ENCODE measurements at regions not wholly inside any gene's neighbourhood (a gene's known extent, or its start where the extent isn't known, plus 50 kb on each side); places are given as distances from the start of the nearest gene placed in this dataset.

DNA sequence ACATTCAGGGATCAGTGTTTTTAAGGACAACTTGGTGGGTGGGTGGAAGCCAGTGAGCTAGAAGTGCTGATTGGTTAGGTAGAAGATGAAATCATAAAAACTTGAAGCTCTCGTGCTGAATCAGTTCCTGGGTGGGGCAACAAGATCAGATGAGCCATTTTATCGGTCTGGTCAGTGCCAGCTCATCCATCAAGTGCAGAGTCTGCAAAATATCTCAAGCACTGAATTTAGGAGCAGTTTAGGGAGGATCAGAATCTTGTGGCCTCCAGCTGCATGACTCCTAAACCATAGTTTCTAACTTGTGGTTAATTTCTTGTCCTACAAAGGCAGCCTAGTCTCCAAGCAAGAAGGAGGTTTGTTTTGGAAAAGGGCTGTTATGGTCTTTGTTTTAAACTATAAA lies 166.4 kb downstream of the FAM170A start:
- Histone ChIP-seq H3K9me3 (ENCODE audit: control insufficient read depth in 1 of 2, low read length in 2 of 2) (no peaks in the 10 kb centered on the region), H3K27me3 (ENCODE audit: insufficient read depth, low read length) (no peaks in the 10 kb centered on the region), H3K27ac (ENCODE audit: low read depth, low read length) (no peak overlapping the region), H3K4me1 (ENCODE audit: insufficient read depth, low read length) (no peaks in the 10 kb centered on the region), H3K4me3 (ENCODE audit: low read length in 2 of 2) (no peak overlapping the region), H3K36me3 (ENCODE audit: insufficient read depth, low read length) (no peaks in the 10 kb centered on the region)
- DNase-seq, result no peak
- ChIA-PET POLR2A (ENCODE audit: partially characterized antibody) (no interaction called here), CTCF (ENCODE audit: partially characterized antibody) (interaction anchor here (0.6 kb wide), 1 partner anchor 54 kb away, joined by 3 read pairs; no protein-coding TSS in a partner anchor)
- H3K27ac Mint-ChIP-seq, result no peak overlapping the region
- H3K4me3 Mint-ChIP-seq, result no peak overlapping the region
- intact Hi-C loops (cut with micrococcal nuclease), result no loop called here
- peaks cover 0 to 7% (median 0%) of the 10 kb centered on the region in 8 donors for H3K9me3 Mint-ChIP-seq
- H3K36me3 Mint-ChIP-seq, result no peaks in the 10 kb centered on the region
- no peaks in the 10 kb centered on the region for H3K4me1 Mint-ChIP-seq
- no peaks in the 10 kb centered on the region for H3K27me3 Mint-ChIP-seq

DNA sequence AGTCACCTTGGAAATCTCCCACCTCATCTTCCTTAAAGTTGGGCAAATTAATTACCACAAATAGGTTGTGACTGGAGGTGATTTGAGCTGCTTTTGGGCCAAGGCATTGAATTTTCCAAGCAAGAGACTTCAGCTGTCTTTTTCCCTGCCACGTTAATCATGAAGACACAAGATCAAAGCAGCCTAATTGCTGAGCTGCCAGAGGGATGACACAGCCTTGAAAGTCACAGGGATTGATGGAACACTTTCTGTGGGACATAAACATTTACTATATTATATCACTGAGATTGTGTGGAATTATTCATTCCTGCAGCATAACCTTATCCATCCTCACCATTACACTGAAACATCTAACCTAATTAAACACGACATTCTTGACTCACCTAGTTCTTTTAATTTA lies 172.2 kb downstream of the FAM170A start:
- H3K27ac Mint-ChIP-seq, result no peak overlapping the region
- Histone ChIP-seq H3K9me3 (ENCODE audit: control insufficient read depth in 1 of 2, low read length in 2 of 2) (no peaks in the 10 kb centered on the region), H3K27me3 (ENCODE audit: insufficient read depth, low read length) (no peaks in the 10 kb centered on the region), H3K27ac (ENCODE audit: low read depth, low read length) (no peak overlapping the region), H3K36me3 (ENCODE audit: insufficient read depth, low read length) (no peaks in the 10 kb centered on the region), H3K4me1 (ENCODE audit: insufficient read depth, low read length) (no peaks in the 10 kb centered on the region), H3K4me3 (ENCODE audit: low read length in 2 of 2) (no peak overlapping the region)
- ChIA-PET POLR2A (ENCODE audit: partially characterized antibody) (no interaction called here), CTCF (ENCODE audit: partially characterized antibody) (no interaction called here)
- no peak overlapping the region for H3K4me3 Mint-ChIP-seq
- no peaks in the 10 kb centered on the region for H3K4me1 Mint-ChIP-seq
- no peaks in the 10 kb centered on the region for H3K36me3 Mint-ChIP-seq
- H3K9me3 Mint-ChIP-seq, result peaks cover 0 to 9% (median under 1%) of the 10 kb centered on the region in 8 donors
- no peak for DNase-seq
- no peaks in the 10 kb centered on the region for H3K27me3 Mint-ChIP-seq
- intact Hi-C loops (cut with micrococcal nuclease), result no loop called here

- H3K36me3 ChIP-seq (ENCODE audit: insufficient read depth, low read length), result no peaks in the 10 kb centered on the region
- H3K9me3 ChIP-seq (ENCODE audit: control insufficient read depth in 1 of 2, low read length in 2 of 2), result no peaks in the 10 kb centered on the region
- Mint-ChIP-seq H3K27ac (no peak overlapping the region), H3K4me1 (no peaks in the 10 kb centered on the region), H3K9me3 (peaks cover 0 to 34% (median 15%) of the 10 kb centered on the region in 8 donors), H3K27me3 (no peaks in the 10 kb centered on the region), H3K4me3 (no peak overlapping the region), H3K36me3 (no peaks in the 10 kb centered on the region)
- H3K4me3 ChIP-seq (ENCODE audit: low read length in 2 of 2), result no peak overlapping the region
- H3K4me1 ChIP-seq (ENCODE audit: insufficient read depth, low read length), result no peaks in the 10 kb centered on the region
- CTCF ChIA-PET (ENCODE audit: partially characterized antibody), result no interaction called here
- H3K27ac ChIP-seq (ENCODE audit: low read depth, low read length), result no peak overlapping the region
- no peaks in the 10 kb centered on the region for H3K27me3 ChIP-seq (ENCODE audit: insufficient read depth, low read length)
- POLR2A ChIA-PET (ENCODE audit: partially characterized antibody), result no interaction called here
- intact Hi-C loops (cut with micrococcal nuclease), result no loop called here
- DNase-seq, result no peak
Measured at GRCh38 chr5:119808024-119808423, 178.7 kb downstream of the FAM170A start.

GRCh38 chr5:119808474-119808873 lies 179.1 kb downstream of the FAM170A start:
- Histone ChIP-seq H3K4me3 (ENCODE audit: low read length in 2 of 2) (no peak overlapping the region), H3K27ac (ENCODE audit: low read depth, low read length) (no peak overlapping the region), H3K4me1 (ENCODE audit: insufficient read depth, low read length) (no peaks in the 10 kb centered on the region), H3K9me3 (ENCODE audit: control insufficient read depth in 1 of 2, low read length in 2 of 2) (no peaks in the 10 kb centered on the region), H3K27me3 (ENCODE audit: insufficient read depth, low read length) (no peaks in the 10 kb centered on the region), H3K36me3 (ENCODE audit: insufficient read depth, low read length) (no peaks in the 10 kb centered on the region)
- Mint-ChIP-seq H3K27me3 (no peaks in the 10 kb centered on the region), H3K27ac (no peak overlapping the region), H3K9me3 (peaks cover 4 to 37% (median 16%) of the 10 kb centered on the region in 8 donors), H3K4me1 (no peaks in the 10 kb centered on the region), H3K36me3 (no peaks in the 10 kb centered on the region), H3K4me3 (no peak overlapping the region)
- intact Hi-C loops (cut with micrococcal nuclease), result no loop called here
- POLR2A ChIA-PET (ENCODE audit: partially characterized antibody), result no interaction called here
- no peak for DNase-seq
- CTCF ChIA-PET (ENCODE audit: partially characterized antibody), result no interaction called here

- Histone ChIP-seq H3K4me3 (ENCODE audit: low read length in 2 of 2) (no peak overlapping the region), H3K36me3 (ENCODE audit: insufficient read depth, low read length) (no peaks in the 10 kb centered on the region), H3K27me3 (ENCODE audit: insufficient read depth, low read length) (no peaks in the 10 kb centered on the region), H3K27ac (ENCODE audit: low read depth, low read length) (no peak overlapping the region), H3K4me1 (ENCODE audit: insufficient read depth, low read length) (no peaks in the 10 kb centered on the region), H3K9me3 (ENCODE audit: control insufficient read depth in 1 of 2, low read length in 2 of 2) (no peaks in the 10 kb centered on the region)
- ChIA-PET CTCF (ENCODE audit: partially characterized antibody) (no interaction called here), POLR2A (ENCODE audit: partially characterized antibody) (no interaction called here)
- DNase-seq, result no peak
- H3K27me3 Mint-ChIP-seq, result no peaks in the 10 kb centered on the region
- intact Hi-C loops (cut with micrococcal nuclease), result no loop called here
- peaks cover 4 to 34% (median 16%) of the 10 kb centered on the region in 8 donors for H3K9me3 Mint-ChIP-seq
- H3K4me3 Mint-ChIP-seq, result no peak overlapping the region
- H3K4me1 Mint-ChIP-seq, result no peaks in the 10 kb centered on the region
- no peaks in the 10 kb centered on the region for H3K36me3 Mint-ChIP-seq
- no peak overlapping the region for H3K27ac Mint-ChIP-seq
Measured at GRCh38 chr5:119810217-119810616, 180.9 kb downstream of the FAM170A start.

DNA sequence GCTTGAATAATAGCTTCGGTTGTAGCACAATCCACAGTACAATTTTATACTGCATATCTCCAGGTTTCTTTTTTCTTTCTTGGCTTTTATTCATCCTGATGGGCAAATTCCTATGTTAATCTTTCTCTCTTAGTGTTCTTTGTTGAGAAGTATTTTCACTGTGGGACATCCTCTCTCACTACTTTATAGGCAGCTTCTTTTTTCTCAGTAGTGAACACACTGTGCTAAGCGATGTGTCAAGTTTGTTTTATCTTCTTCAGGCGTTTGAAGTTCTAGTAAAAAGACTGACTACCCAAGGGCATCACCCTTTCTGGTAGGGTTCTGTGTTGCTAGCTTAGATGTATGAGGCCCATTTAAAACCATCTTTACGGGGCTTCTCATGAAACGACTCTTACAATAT lies 182.1 kb downstream of the FAM170A start:
- no peaks in the 10 kb centered on the region for H3K4me1 ChIP-seq (ENCODE audit: insufficient read depth, low read length)
- ChIA-PET POLR2A (ENCODE audit: partially characterized antibody) (no interaction called here), CTCF (ENCODE audit: partially characterized antibody) (no interaction called here)
- Mint-ChIP-seq H3K27me3 (no peaks in the 10 kb centered on the region), H3K4me1 (no peaks in the 10 kb centered on the region), H3K4me3 (no peak overlapping the region), H3K27ac (no peak overlapping the region), H3K36me3 (no peaks in the 10 kb centered on the region), H3K9me3 (peaks cover 4 to 30% (median 16%) of the 10 kb centered on the region in 8 donors)
- no peak for DNase-seq
- H3K27me3 ChIP-seq (ENCODE audit: insufficient read depth, low read length), result no peaks in the 10 kb centered on the region
- no peak overlapping the region for H3K27ac ChIP-seq (ENCODE audit: low read depth, low read length)
- no peak overlapping the region for H3K4me3 ChIP-seq (ENCODE audit: low read length in 2 of 2)
- intact Hi-C loops (cut with micrococcal nuclease), result no loop called here
- no peaks in the 10 kb centered on the region for H3K9me3 ChIP-seq (ENCODE audit: control insufficient read depth in 1 of 2, low read length in 2 of 2)
- no peaks in the 10 kb centered on the region for H3K36me3 ChIP-seq (ENCODE audit: insufficient read depth, low read length)

DNA sequence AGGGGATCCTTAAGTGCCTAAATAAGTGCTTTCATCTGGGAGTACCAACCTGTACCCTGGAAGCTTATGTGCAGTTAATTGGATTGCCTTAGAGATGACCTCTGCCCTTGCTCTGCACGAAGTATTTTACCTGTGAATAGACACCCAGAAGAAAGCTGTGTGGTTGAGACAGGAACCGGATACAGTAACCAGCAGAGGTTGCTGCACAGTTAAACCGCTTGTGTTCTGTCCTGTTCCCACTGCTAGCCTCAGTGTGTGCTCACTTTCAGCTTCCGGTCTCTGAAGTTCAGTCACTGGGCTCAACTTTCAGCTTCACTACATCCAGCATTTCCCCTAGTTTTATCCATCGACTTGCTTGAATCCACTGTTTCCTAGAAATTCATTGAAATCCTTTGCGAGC lies 185.3 kb downstream of the FAM170A start:
- H3K36me3 ChIP-seq (ENCODE audit: insufficient read depth, low read length), result no peaks in the 10 kb centered on the region
- H3K9me3 ChIP-seq (ENCODE audit: control insufficient read depth in 1 of 2, low read length in 2 of 2), result no peaks in the 10 kb centered on the region
- H3K4me1 Mint-ChIP-seq, result peaks cover 0 to 1% (median 0%) of the 10 kb centered on the region in 4 donors
- no peak for DNase-seq
- H3K4me3 Mint-ChIP-seq, result no peak overlapping the region
- no peak overlapping the region for H3K27ac Mint-ChIP-seq
- ChIA-PET POLR2A (ENCODE audit: partially characterized antibody) (no interaction called here), CTCF (ENCODE audit: partially characterized antibody) (no interaction called here)
- H3K27me3 Mint-ChIP-seq, result no peaks in the 10 kb centered on the region
- no peak overlapping the region for H3K4me3 ChIP-seq (ENCODE audit: low read length in 2 of 2)
- intact Hi-C loops (cut with micrococcal nuclease), result no loop called here
- H3K36me3 Mint-ChIP-seq, result no peaks in the 10 kb centered on the region
- H3K27ac ChIP-seq (ENCODE audit: low read depth, low read length), result no peak overlapping the region
- H3K9me3 Mint-ChIP-seq, result peaks cover 0 to 13% (median 3%) of the 10 kb centered on the region in 8 donors
- no peaks in the 10 kb centered on the region for H3K27me3 ChIP-seq (ENCODE audit: insufficient read depth, low read length)
- no peaks in the 10 kb centered on the region for H3K4me1 ChIP-seq (ENCODE audit: insufficient read depth, low read length)

DNA sequence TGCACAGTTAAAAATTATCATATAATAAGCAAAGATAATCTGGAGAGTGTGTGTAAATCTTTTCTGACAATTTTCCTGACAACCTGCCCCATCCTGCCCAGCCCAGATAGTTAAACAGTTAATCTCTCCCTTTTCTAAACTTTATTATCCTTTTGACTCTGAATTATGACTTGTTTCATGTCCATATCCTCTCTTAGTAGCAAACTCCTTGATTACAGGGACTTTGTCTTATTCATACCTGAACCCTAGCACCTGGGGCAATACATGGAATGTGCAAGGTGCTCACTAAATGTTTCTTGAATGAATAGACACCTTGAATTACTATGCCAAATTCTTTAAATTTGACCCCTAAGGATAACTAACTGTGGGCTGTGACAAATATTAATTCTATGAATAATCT lies 186.7 kb downstream of the FAM170A start:
- Histone ChIP-seq H3K27ac (ENCODE audit: low read depth, low read length) (no peak overlapping the region), H3K27me3 (ENCODE audit: insufficient read depth, low read length) (no peaks in the 10 kb centered on the region), H3K4me1 (ENCODE audit: insufficient read depth, low read length) (no peaks in the 10 kb centered on the region), H3K36me3 (ENCODE audit: insufficient read depth, low read length) (no peaks in the 10 kb centered on the region), H3K4me3 (ENCODE audit: low read length in 2 of 2) (no peak overlapping the region), H3K9me3 (ENCODE audit: control insufficient read depth in 1 of 2, low read length in 2 of 2) (no peaks in the 10 kb centered on the region)
- no peak overlapping the region for H3K4me3 Mint-ChIP-seq
- DNase-seq, result no peak
- H3K4me1 Mint-ChIP-seq, result peaks cover 0 to 1% (median 0%) of the 10 kb centered on the region in 4 donors
- no peaks in the 10 kb centered on the region for H3K27me3 Mint-ChIP-seq
- H3K27ac Mint-ChIP-seq, result no peak overlapping the region
- no peaks in the 10 kb centered on the region for H3K36me3 Mint-ChIP-seq
- intact Hi-C loops (cut with micrococcal nuclease), result no loop called here
- peaks cover 0 to 6% (median 1%) of the 10 kb centered on the region in 8 donors for H3K9me3 Mint-ChIP-seq
- ChIA-PET CTCF (ENCODE audit: partially characterized antibody) (no interaction called here), POLR2A (ENCODE audit: partially characterized antibody) (no interaction called here)
